CD4-positive, alpha-beta T cell (primary cell): ENCODE measurements at regions not wholly inside any gene's neighbourhood (a gene's known extent, or its start where the extent isn't known, plus 50 kb on each side); places are given as distances from the start of the nearest gene placed in this dataset.

Experiments
- ATAC-seq: fragments of 200-7000 bp; cut with Tn5 transposase; one replicate; pipeline ENCODE4 v1.10.0; 2022; ENCODE audit warnings: mild to moderate bottlenecking; ENCODE audit not compliant: poor library complexity
- CTCF ChIA-PET: fragments of 350-600 bp; sonication (Branson Sonifier 250); formaldehyde crosslinking; loops from one replicate; lab custom pipeline; 2021; ENCODE audit warnings: antibody characterized with exemption, inconsistent platforms; lab: Charles Lee
- POLR2A ChIA-PET: fragments of 350-600 bp; sonication (Branson Sonifier 250); formaldehyde crosslinking; loops from one replicate; lab custom pipeline; 2021; ENCODE audit warnings: antibody characterized with exemption, inconsistent platforms; lab: Charles Lee
- DNase-seq, 14 experiments: peaks; one replicate each; pipeline ENCODE4 v3.0.0-alpha.2; 2013 to 2020; ENCODE audit warnings: mixed read lengths in 2 of 14
- H3K27ac ChIP-seq, 2 donors: one replicate each; pipeline versions ENCODE4 v1.5.1 to v1.7.0; 2013; ENCODE audit warnings: low read length in 2 of 2, low read depth in 1 of 2, mild to moderate bottlenecking in 1 of 2
- H3K27me3 ChIP-seq, 2 experiments: 1 replicate in 1 of 2; 2 replicates in 1 of 2; pipeline versions ENCODE4 v1.6.1 to v1.7.0; 2013; ENCODE audit warnings: low read length in 2 of 2, control low read depth in 1 of 2, mild to moderate bottlenecking in 1 of 2, moderate library complexity in 1 of 2; ENCODE audit not compliant: insufficient read depth in 2 of 2, control insufficient read depth in 1 of 2
- H3K36me3 ChIP-seq: one replicate; pipeline ENCODE4 v1.6.1; 2013; ENCODE audit warnings: low read length, control low read depth; ENCODE audit not compliant: insufficient read depth
- H3K4me1 ChIP-seq: one replicate; pipeline ENCODE4 v1.6.1; 2013; ENCODE audit warnings: low read length, control low read depth; ENCODE audit not compliant: insufficient read depth
- H3K4me3 ChIP-seq: one replicate; pipeline ENCODE4 v1.5.1; 2013; ENCODE audit warnings: mild to moderate bottlenecking, low read length, moderate library complexity
- H3K9me3 ChIP-seq, 2 experiments: 1 replicate in 1 of 2; 2 replicates in 1 of 2; pipeline versions ENCODE4 v1.6.1 to v1.7.0; 2013; ENCODE audit warnings: low read length in 2 of 2, mild to moderate bottlenecking in 2 of 2, control low read depth in 1 of 2, moderate library complexity in 1 of 2; ENCODE audit not compliant: control insufficient read depth in 1 of 2, insufficient read depth in 1 of 2
- H3K27ac Mint-ChIP-seq: one replicate; pipeline ENCODE4 v1.8.0; 2020; ENCODE audit warnings: mixed read lengths
- H3K27me3 Mint-ChIP-seq: one replicate; pipeline ENCODE4 v1.8.0; 2021; ENCODE audit warnings: mixed read lengths
- H3K36me3 Mint-ChIP-seq: one replicate; pipeline ENCODE4 v1.8.0; 2021; ENCODE audit warnings: low read depth, mixed read lengths
- H3K4me1 Mint-ChIP-seq: one replicate; pipeline ENCODE4 v1.8.0; 2021; ENCODE audit warnings: low read depth, mixed read lengths
- H3K4me3 Mint-ChIP-seq: one replicate; pipeline ENCODE4 v1.8.0; 2020; ENCODE audit warnings: mild to moderate bottlenecking, mixed read lengths
- H3K9me3 Mint-ChIP-seq: one replicate; pipeline ENCODE4 v1.8.0; 2020; ENCODE audit warnings: mixed read lengths
- CTCF ChIP-seq: fragments of 200-600 bp; IDR thresholded peaks from one replicate; pipeline ENCODE4 v1.8.0; 2022; ENCODE audit warnings: antibody characterized with exemption, mild to moderate bottlenecking
- intact Hi-C, 2 experiments: fragments of 100-400 bp; cut with DNase I in 1 of 2; cut with micrococcal nuclease in 1 of 2; formaldehyde crosslinking; loops; one replicate each; pipeline versions ENCODE4 v1.15.1 to v1.9.0; 2023 to 2025; cut with DNase I, micrococcal nuclease

- Mint-ChIP-seq H3K4me3 (no peak overlapping the region), H3K36me3 (no peaks in the 10 kb centered on the region), H3K9me3 (no peaks in the 10 kb centered on the region), H3K27ac (peak overlapping the region; percentile 33), H3K4me1 (peaks cover 41% of the 10 kb centered on the region), H3K27me3 (no peaks in the 10 kb centered on the region)
- Histone ChIP-seq H3K27ac (no peak overlapping the region), H3K4me3 (no peak overlapping the region), H3K36me3 (no peaks in the 10 kb centered on the region), H3K4me1 (peaks cover 52% of the 10 kb centered on the region), H3K27me3 (no peaks in the 10 kb centered on the region), H3K9me3 (peaks cover 0 to 7% of the 10 kb centered on the region in 2 experiments)
- POLR2A ChIA-PET = interaction anchor here (1.2 kb wide), 1 partner anchor 166 kb away, joined by 4 read pairs; the partner anchor contains the start of gene RRBP1
- ATAC-seq (no peak), DNase-seq (peak in 1 of 14 experiments; percentile 12)
- no peak for TF ChIP-seq CTCF
- intact Hi-C loops = no loop called here
- CTCF ChIA-PET = no interaction called here
Measured at GRCh38 chr20:17848249-17849048, 120.1 kb downstream of the SNX5 start.

GRCh38 chr20:17845701-17846475 lies 122.7 kb downstream of the SNX5 start:
- Histone ChIP-seq H3K4me3 (no peak overlapping the region), H3K4me1 (peaks cover 55% of the 10 kb centered on the region), H3K27me3 (no peaks in the 10 kb centered on the region), H3K9me3 (peaks cover 0 to 7% of the 10 kb centered on the region in 2 experiments), H3K36me3 (no peaks in the 10 kb centered on the region), H3K27ac (no peak overlapping the region)
- no peak overlapping the region for H3K4me3 Mint-ChIP-seq
- H3K9me3 Mint-ChIP-seq = no peaks in the 10 kb centered on the region
- peak overlapping the region; percentile 40 for H3K27ac Mint-ChIP-seq
- DNase-seq (peak in 1 of 14 experiments; percentile 51), ATAC-seq (no peak)
- CTCF ChIA-PET = no interaction called here
- H3K36me3 Mint-ChIP-seq = no peaks in the 10 kb centered on the region
- POLR2A ChIA-PET = interaction anchor here (1.2 to 1.6 kb wide), 2 partner anchors 11 to 163 kb away, joined by 8 to 9 read pairs; partner anchors contain the start of gene RRBP1
- no peak for TF ChIP-seq CTCF
- no peaks in the 10 kb centered on the region for H3K27me3 Mint-ChIP-seq
- H3K4me1 Mint-ChIP-seq = peaks cover 39% of the 10 kb centered on the region
- intact Hi-C loops = no loop called here

- Histone ChIP-seq H3K4me3 (no peak overlapping the region), H3K4me1 (peaks cover 55% of the 10 kb centered on the region), H3K36me3 (no peaks in the 10 kb centered on the region), H3K9me3 (peaks cover 0 to 7% of the 10 kb centered on the region in 2 experiments), H3K27ac (no peak overlapping the region), H3K27me3 (no peaks in the 10 kb centered on the region)
- H3K27ac Mint-ChIP-seq = no peak overlapping the region
- CTCF ChIA-PET = no interaction called here
- H3K36me3 Mint-ChIP-seq = no peaks in the 10 kb centered on the region
- no peaks in the 10 kb centered on the region for H3K9me3 Mint-ChIP-seq
- no peak for TF ChIP-seq CTCF
- peaks cover 39% of the 10 kb centered on the region for H3K4me1 Mint-ChIP-seq
- POLR2A ChIA-PET = interaction anchor here (1.6 kb wide), 1 partner anchor 12 kb away, joined by 9 read pairs; no protein-coding TSS in a partner anchor
- H3K4me3 Mint-ChIP-seq = no peak overlapping the region
- DNase-seq (no peak), ATAC-seq (no peak)
- H3K27me3 Mint-ChIP-seq = no peaks in the 10 kb centered on the region
- intact Hi-C loops = no loop called here
Measured at GRCh38 chr20:17844549-17845298, 123.9 kb downstream of the SNX5 start.
